ENCODE measurements at regions not wholly inside any gene's neighbourhood (a gene's known extent, or its start where the extent isn't known, plus 50 kb on each side); places are given as distances from the start of the nearest gene placed in this dataset.

GRCh38 chr9:81390792-81391456 lies 298.4 kb downstream of the TLE1 start:
- no peak for DNase-seq (ENCODE audit: low read depth in 2 of 2)

- DNase-seq (ENCODE audit: low read depth in 2 of 2) = no peak
Observed at GRCh38 chr9:81389569-81389993, 299.8 kb downstream of the TLE1 start.

- DNase-seq (ENCODE audit: low read depth in 2 of 2) = no peak
Observed at GRCh38 chr9:81388831-81389230, 300.5 kb downstream of the TLE1 start.

- no peak for DNase-seq (ENCODE audit: low read depth in 2 of 2)
Observed at GRCh38 chr9:81387360-81388106, 301.8 kb downstream of the TLE1 start.

GRCh38 chr9:81384911-81385310 lies 304.4 kb downstream of the TLE1 start:
- no peak for DNase-seq (ENCODE audit: low read depth in 2 of 2)

GRCh38 chr9:81382281-81382680 lies 307.1 kb downstream of the TLE1 start:
- DNase-seq (ENCODE audit: low read depth in 2 of 2) = no peak

- DNase-seq (ENCODE audit: low read depth in 2 of 2) = no peak
Observed at GRCh38 chr9:81381694-81382093, 307.7 kb downstream of the TLE1 start.

GRCh38 chr9:81380504-81381359 lies 308.6 kb downstream of the TLE1 start:
- DNase-seq (ENCODE audit: low read depth in 2 of 2) = no peak

- DNase-seq (ENCODE audit: low read depth in 2 of 2) = no peak
Observed at GRCh38 chr9:81379655-81380054, 309.7 kb downstream of the TLE1 start.

- DNase-seq (ENCODE audit: low read depth in 2 of 2) = no peak
Observed at GRCh38 chr9:81377921-81378320, 311.4 kb downstream of the TLE1 start.

- no peak for DNase-seq (ENCODE audit: low read depth in 2 of 2)
Observed at GRCh38 chr9:81377320-81377719, 312.0 kb downstream of the TLE1 start.

- no peak for DNase-seq (ENCODE audit: low read depth in 2 of 2)
Observed at GRCh38 chr9:81375187-81376100, 313.9 kb downstream of the TLE1 start.

GRCh38 chr9:81374459-81375186 lies 314.7 kb downstream of the TLE1 start:
- DNase-seq (ENCODE audit: low read depth in 2 of 2) = no peak

- DNase-seq (ENCODE audit: low read depth in 2 of 2) = no peak
Observed at GRCh38 chr9:81373294-81373693, 316.1 kb downstream of the TLE1 start.

GRCh38 chr9:81372628-81373191 lies 316.6 kb downstream of the TLE1 start:
- DNase-seq (ENCODE audit: low read depth in 2 of 2) = no peak

- no peak for DNase-seq (ENCODE audit: low read depth in 2 of 2)
Observed at GRCh38 chr9:81371824-81372223, 317.5 kb downstream of the TLE1 start.

- no peak for DNase-seq (ENCODE audit: low read depth in 2 of 2)
Observed at GRCh38 chr9:81370650-81371049, 318.7 kb downstream of the TLE1 start.

- DNase-seq (ENCODE audit: low read depth in 2 of 2) = no peak
Observed at GRCh38 chr9:81370096-81370495, 319.3 kb downstream of the TLE1 start.

- no peak for DNase-seq (ENCODE audit: low read depth in 2 of 2)
Observed at GRCh38 chr9:81369121-81369520, 320.2 kb downstream of the TLE1 start.

GRCh38 chr9:81363916-81364480 lies 325.3 kb downstream of the TLE1 start:
- DNase-seq (ENCODE audit: low read depth in 2 of 2) = no peak

All from activated CD8-positive, alpha-beta memory T cell treated with anti-CD3 and anti-CD28 coated beads for 4 hours (primary cell).